Natural killer cell (primary cell): ENCODE measurements at regions not wholly inside any gene's neighbourhood (a gene's known extent, or its start where the extent isn't known, plus 50 kb on each side); places are given as distances from the start of the nearest gene placed in this dataset.

Experiments used
- ATAC-seq, 3 donors: fragments of 150-1000 bp in 2 of 3; fragments of 200-7000 bp in 1 of 3; cut with Tn5 transposase; 1 replicate in 1 of 3; 2 replicates in 2 of 3; pipeline ENCODE4 v1.10.0; 2021; ENCODE audit warnings: mild to moderate bottlenecking in 2 of 3, moderate library complexity in 2 of 3
- DNase-seq, 2 donors: peaks; one replicate each; pipeline versions ENCODE4 v3.0.0 to v3.0.0-alpha.2; 2013 to 2021; ENCODE audit warnings: mixed read lengths in 1 of 2
- H3K27ac ChIP-seq: one replicate; pipeline ENCODE4 v1.5.1; 2013; ENCODE audit warnings: mild to moderate bottlenecking, low read length
- H3K27me3 ChIP-seq: one replicate; pipeline ENCODE4 v1.6.1; 2013; ENCODE audit warnings: low read length; ENCODE audit not compliant: control insufficient read depth, insufficient read depth
- H3K36me3 ChIP-seq: one replicate; pipeline ENCODE4 v1.6.1; 2013; ENCODE audit warnings: low read length; ENCODE audit not compliant: control insufficient read depth, insufficient read depth
- H3K4me1 ChIP-seq: one replicate; pipeline ENCODE4 v1.6.1; 2013; ENCODE audit warnings: low read length; ENCODE audit not compliant: control insufficient read depth, insufficient read depth
- H3K4me3 ChIP-seq: one replicate; pipeline ENCODE4 v1.5.1; 2013; ENCODE audit warnings: low read length
- H3K9me3 ChIP-seq: one replicate; pipeline ENCODE4 v1.6.1; 2013; ENCODE audit warnings: low read length; ENCODE audit not compliant: control insufficient read depth, insufficient read depth
- H3K27ac Mint-ChIP-seq, 2 donors: one replicate each; pipeline ENCODE4 v1.8.0; 2022; ENCODE audit warnings: mild to moderate bottlenecking in 2 of 2, mixed read lengths in 2 of 2, moderate library complexity in 1 of 2
- H3K27me3 Mint-ChIP-seq, 2 donors: one replicate each; pipeline ENCODE4 v1.8.0; 2022; ENCODE audit warnings: low read depth in 2 of 2, mixed read lengths in 2 of 2
- H3K36me3 Mint-ChIP-seq: one replicate; pipeline ENCODE4 v1.8.0; 2022; ENCODE audit warnings: mixed read lengths
- H3K4me1 Mint-ChIP-seq, 2 donors: one replicate each; pipeline ENCODE4 v1.8.0; 2022; ENCODE audit warnings: mixed read lengths in 2 of 2
- H3K4me3 Mint-ChIP-seq: one replicate; pipeline ENCODE4 v1.8.0; 2022; ENCODE audit warnings: mild to moderate bottlenecking, moderate library complexity, mixed read lengths
- H3K9me3 Mint-ChIP-seq, 2 donors: one replicate each; pipeline ENCODE4 v1.8.0; 2022; ENCODE audit warnings: mixed read lengths in 2 of 2
- WGBS: methylation state at CpG from one replicate; pipeline ENCODE4 v1.1.7; 2013; ENCODE audit warnings: missing lambda C conversion rate; ENCODE audit not compliant: insufficient coverage; 5-methylcytosine and 5-hydroxymethylcytosine counted together
- intact Hi-C: fragments of 100-400 bp; cut with micrococcal nuclease; formaldehyde crosslinking; loops from one replicate; pipeline ENCODE4 v1.14.2; 2022
- TF ChIP-seq, protein P1 (sequence below): fragments of 200-600 bp; IDR thresholded peaks from one replicate; pipeline ENCODE4 v1.8.0; 2022; ENCODE audit warnings: antibody characterized with exemption

DNA sequence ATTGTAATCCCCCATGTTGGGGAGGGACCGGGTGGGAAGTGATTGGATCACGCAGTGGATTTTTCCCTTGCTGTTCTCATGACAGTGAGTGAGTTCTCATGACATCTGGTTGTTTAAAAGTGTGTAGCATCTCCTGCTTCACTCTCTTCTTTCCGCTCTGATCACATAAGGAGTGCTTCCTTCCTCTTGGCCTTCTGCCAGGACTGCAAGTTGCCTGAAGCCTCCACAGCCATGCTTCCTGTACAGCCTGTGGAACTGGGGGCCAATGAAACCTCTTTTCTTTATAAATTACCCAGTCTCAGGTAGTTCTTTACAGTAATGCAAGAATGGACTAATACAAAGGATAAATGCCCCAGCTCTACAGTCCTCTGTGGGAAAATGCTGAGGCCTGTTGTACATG, 437.5 kb upstream of the NXPH2 start:
- Histone ChIP-seq H3K4me3 (no peak overlapping the region), H3K27me3 (no peaks in the 10 kb centered on the region), H3K9me3 (peaks cover 7% of the 10 kb centered on the region), H3K36me3 (no peaks in the 10 kb centered on the region), H3K27ac (no peak overlapping the region), H3K4me1 (no peaks in the 10 kb centered on the region)
- WGBS, result 77% methylated on average over 3 of the region's 3 CpGs
- Mint-ChIP-seq H3K36me3 (peaks cover 29% of the 10 kb centered on the region), H3K27me3 (no peaks in the 10 kb centered on the region), H3K4me3 (no peak overlapping the region), H3K4me1 (no peaks in the 10 kb centered on the region), H3K27ac (no peak overlapping the region), H3K9me3 (peaks cover 22 to 30% of the 10 kb centered on the region in 2 donors)
- no peak for ATAC-seq
- no peak for DNase-seq
- TF ChIP-seq, protein P1, sequence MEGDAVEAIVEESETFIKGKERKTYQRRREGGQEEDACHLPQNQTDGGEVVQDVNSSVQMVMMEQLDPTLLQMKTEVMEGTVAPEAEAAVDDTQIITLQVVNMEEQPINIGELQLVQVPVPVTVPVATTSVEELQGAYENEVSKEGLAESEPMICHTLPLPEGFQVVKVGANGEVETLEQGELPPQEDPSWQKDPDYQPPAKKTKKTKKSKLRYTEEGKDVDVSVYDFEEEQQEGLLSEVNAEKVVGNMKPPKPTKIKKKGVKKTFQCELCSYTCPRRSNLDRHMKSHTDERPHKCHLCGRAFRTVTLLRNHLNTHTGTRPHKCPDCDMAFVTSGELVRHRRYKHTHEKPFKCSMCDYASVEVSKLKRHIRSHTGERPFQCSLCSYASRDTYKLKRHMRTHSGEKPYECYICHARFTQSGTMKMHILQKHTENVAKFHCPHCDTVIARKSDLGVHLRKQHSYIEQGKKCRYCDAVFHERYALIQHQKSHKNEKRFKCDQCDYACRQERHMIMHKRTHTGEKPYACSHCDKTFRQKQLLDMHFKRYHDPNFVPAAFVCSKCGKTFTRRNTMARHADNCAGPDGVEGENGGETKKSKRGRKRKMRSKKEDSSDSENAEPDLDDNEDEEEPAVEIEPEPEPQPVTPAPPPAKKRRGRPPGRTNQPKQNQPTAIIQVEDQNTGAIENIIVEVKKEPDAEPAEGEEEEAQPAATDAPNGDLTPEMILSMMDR, result no peak
- intact Hi-C loops, result no loop called here

DNA sequence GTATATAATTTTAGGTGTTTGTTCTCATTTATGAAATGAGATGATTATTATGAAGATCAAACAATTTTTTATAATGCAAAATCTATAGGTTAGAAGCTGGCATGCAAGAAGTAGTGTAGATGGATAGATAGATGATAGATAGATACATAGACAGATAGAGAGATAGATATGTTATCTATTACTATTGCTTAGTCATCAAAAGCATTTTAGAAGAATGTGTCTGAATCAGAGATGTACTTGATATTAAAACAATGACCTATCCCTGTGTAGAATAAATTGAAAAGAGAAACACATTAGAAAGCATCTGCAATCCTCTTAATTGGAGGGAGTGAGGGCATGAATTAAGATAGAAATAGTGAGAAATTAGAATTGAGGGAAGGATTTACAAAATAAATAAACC, 436.2 kb upstream of the NXPH2 start:
- Mint-ChIP-seq H3K27me3 (no peaks in the 10 kb centered on the region), H3K27ac (no peak overlapping the region), H3K9me3 (peaks cover 25 to 30% of the 10 kb centered on the region in 2 donors), H3K4me3 (no peak overlapping the region), H3K36me3 (peaks cover 29% of the 10 kb centered on the region), H3K4me1 (no peaks in the 10 kb centered on the region)
- TF ChIP-seq, protein P1, result no peak
- Histone ChIP-seq H3K27me3 (no peaks in the 10 kb centered on the region), H3K27ac (no peak overlapping the region), H3K36me3 (no peaks in the 10 kb centered on the region), H3K9me3 (peaks cover 7% of the 10 kb centered on the region), H3K4me3 (no peak overlapping the region), H3K4me1 (no peaks in the 10 kb centered on the region)
- no peak for DNase-seq
- intact Hi-C loops, result no loop called here
- ATAC-seq, result no peak

DNA sequence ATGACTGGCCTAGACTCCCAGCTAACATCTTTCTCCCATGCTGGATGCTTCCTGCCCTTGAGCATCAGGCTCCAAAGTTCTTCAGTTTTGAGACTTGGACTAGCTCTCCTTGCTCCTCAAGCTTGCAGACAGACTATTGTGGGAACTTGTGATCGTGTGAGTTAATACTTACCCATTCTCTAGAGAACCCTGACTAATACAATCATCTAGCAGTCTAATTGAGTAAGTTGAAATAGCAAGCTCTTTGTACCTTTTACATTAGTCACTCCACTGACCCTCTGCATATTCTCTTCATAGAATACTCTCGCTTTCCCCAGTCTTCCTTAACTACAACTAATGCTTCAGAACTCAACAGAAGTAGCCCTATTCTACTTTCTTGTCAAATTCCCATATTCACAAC, 434.6 kb upstream of the NXPH2 start:
- H3K27me3 Mint-ChIP-seq, result no peaks in the 10 kb centered on the region
- H3K4me3 Mint-ChIP-seq, result no peak overlapping the region
- intact Hi-C loops, result no loop called here
- ATAC-seq (no peak), DNase-seq (no peak)
- no peak overlapping the region for H3K4me3 ChIP-seq
- no peak overlapping the region for H3K27ac Mint-ChIP-seq
- peaks cover 28% of the 10 kb centered on the region for H3K36me3 Mint-ChIP-seq
- H3K27ac ChIP-seq, result no peak overlapping the region
- 77% methylated on average over 1 of the region's 2 CpGs for WGBS
- H3K27me3 ChIP-seq, result no peaks in the 10 kb centered on the region
- H3K36me3 ChIP-seq, result no peaks in the 10 kb centered on the region
- peaks cover 26 to 27% of the 10 kb centered on the region in 2 donors for H3K9me3 Mint-ChIP-seq
- H3K9me3 ChIP-seq, result peaks cover 9% of the 10 kb centered on the region
- TF ChIP-seq, protein P1, result no peak
- no peaks in the 10 kb centered on the region for H3K4me1 ChIP-seq
- no peaks in the 10 kb centered on the region for H3K4me1 Mint-ChIP-seq

DNA sequence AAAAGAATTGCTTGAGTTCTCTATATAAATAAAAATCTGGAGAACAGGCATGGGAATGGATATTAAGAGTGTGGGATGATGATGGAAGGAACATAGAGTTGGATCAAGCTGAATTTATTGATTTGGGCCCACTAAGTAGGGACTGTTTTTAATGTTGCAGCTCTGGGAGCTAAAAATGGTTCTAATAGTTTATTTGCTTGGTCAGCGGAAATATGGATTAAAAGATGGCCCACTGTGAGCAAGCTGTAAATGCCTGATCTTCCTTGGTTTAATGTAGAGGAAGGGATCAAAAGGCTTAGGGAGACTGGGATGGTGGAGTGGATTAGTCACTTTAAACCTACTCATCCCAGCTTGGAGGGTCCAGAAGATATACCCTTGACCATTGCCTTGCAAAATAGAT, 429.4 kb upstream of the NXPH2 start:
- 88% methylated on average over 1 of the region's 1 CpG for WGBS
- intact Hi-C loops, result no loop called here
- H3K4me1 ChIP-seq, result no peaks in the 10 kb centered on the region
- TF ChIP-seq, protein P1, result no peak
- ATAC-seq, result no peak
- no peak overlapping the region for H3K27ac ChIP-seq
- H3K4me3 ChIP-seq, result no peak overlapping the region
- Mint-ChIP-seq H3K4me3 (no peak overlapping the region), H3K4me1 (no peaks in the 10 kb centered on the region), H3K9me3 (peaks cover 7 to 9% of the 10 kb centered on the region in 2 donors), H3K27me3 (no peaks in the 10 kb centered on the region), H3K36me3 (no peaks in the 10 kb centered on the region), H3K27ac (no peak overlapping the region)
- H3K27me3 ChIP-seq, result no peaks in the 10 kb centered on the region
- H3K9me3 ChIP-seq, result peaks cover 9% of the 10 kb centered on the region
- no peak for DNase-seq
- no peaks in the 10 kb centered on the region for H3K36me3 ChIP-seq
